ENCODE measurements at regions not wholly inside any gene's neighbourhood (a gene's known extent, or its start where the extent isn't known, plus 50 kb on each side); places are given as distances from the start of the nearest gene placed in this dataset.

DNA sequence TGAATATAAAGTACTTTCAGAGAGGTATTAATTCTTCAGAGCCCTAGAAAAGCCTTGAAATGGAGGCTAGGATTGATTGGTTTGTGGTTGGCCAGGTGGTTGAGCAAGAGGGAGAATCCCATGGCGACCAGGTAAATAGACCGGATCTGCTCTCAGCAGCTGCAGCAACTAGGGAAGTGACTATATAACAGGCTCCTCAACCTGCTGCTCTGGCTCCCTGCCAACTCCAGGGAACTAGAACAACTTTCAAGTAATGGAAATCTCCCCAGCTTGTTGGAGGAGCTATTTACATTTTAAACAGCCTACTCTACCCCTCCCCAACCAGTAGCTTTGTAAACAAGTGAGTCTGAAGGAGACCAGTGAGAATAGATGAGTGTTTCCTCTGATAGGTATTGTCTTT lies 121.8 kb upstream of the CADM2 start:
- WGBS, 3 donors, result 11 to 26% (median 15%) methylated on average over 2 of the region's 2 CpGs
- TF ChIP-seq, protein P1, sequence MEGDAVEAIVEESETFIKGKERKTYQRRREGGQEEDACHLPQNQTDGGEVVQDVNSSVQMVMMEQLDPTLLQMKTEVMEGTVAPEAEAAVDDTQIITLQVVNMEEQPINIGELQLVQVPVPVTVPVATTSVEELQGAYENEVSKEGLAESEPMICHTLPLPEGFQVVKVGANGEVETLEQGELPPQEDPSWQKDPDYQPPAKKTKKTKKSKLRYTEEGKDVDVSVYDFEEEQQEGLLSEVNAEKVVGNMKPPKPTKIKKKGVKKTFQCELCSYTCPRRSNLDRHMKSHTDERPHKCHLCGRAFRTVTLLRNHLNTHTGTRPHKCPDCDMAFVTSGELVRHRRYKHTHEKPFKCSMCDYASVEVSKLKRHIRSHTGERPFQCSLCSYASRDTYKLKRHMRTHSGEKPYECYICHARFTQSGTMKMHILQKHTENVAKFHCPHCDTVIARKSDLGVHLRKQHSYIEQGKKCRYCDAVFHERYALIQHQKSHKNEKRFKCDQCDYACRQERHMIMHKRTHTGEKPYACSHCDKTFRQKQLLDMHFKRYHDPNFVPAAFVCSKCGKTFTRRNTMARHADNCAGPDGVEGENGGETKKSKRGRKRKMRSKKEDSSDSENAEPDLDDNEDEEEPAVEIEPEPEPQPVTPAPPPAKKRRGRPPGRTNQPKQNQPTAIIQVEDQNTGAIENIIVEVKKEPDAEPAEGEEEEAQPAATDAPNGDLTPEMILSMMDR (IDR thresholded peaks at IDR 0.05), result no peak
- intact Hi-C loops (cut with DNase I), result no loop called here

DNA sequence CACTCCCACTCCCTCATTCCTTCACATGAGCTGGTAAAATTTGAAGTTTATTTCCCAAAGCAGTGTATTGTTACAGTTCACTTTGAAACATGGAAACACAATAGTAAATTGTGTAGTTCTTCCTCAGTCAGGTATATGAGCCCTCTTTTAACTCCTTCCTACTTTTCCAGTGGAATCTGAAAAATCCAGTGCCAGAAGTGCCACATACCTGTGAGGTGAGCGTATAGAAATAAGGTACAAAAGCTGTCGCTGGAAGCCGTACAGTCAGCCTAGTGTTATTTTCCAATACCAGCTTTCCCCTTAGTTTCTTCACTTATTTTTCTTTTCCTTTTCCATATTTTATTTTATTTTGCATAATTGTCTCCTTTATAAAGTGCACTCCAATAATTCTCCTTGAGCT lies 81.7 kb upstream of the CADM2 start:
- TF ChIP-seq POLR2A (IDR thresholded peaks at IDR 0.05), result no peak
- TF ChIP-seq, protein P1 (IDR thresholded peaks at IDR 0.05), result no peak
- no peak for TF ChIP-seq EP300 (IDR thresholded peaks at IDR 0.05)

More for the DNA sequence above, 121.8 kb upstream of the CADM2 start:
- Histone ChIP-seq H3K9me3 (no peaks in the 10 kb centered on the region), H3K27me3 (no peaks in the 10 kb centered on the region), H3K27ac (no peak overlapping the region), H3K36me3 (no peaks in the 10 kb centered on the region), H3K4me1 (ENCODE audit: insufficient read depth) (no peaks in the 10 kb centered on the region), H3K4me3 (no peak overlapping the region)
- peak in 1 of 5 donors; percentile 15 for DNase-seq

DNA sequence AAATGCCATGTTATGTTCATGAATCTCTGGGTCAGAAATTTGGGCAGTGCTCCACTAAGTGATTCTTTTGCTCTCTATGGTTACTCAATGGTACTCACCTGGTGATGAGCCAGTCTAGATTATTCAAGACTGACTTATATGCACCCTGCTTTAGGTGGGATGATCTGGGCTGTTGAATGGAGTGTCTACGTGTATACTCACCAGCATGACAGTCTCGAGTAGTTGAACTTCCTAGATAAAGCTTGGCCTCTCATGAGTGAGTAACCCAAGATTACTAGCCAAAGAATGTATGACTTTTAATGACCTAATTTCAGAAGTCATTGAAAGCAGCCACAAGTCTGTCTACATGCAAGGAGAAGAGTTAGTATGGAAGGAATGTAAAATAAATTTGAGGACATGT lies 77.5 kb upstream of the CADM2 start:
- no peaks in the 10 kb centered on the region for H3K27me3 ChIP-seq
- H3K4me1 ChIP-seq (ENCODE audit: insufficient read depth), result no peaks in the 10 kb centered on the region
- TF ChIP-seq, protein P1 (IDR thresholded peaks at IDR 0.05), result no peak
- TF ChIP-seq EP300 (IDR thresholded peaks at IDR 0.05) (no peak), POLR2A (IDR thresholded peaks at IDR 0.05) (no peak)
- no peaks in the 10 kb centered on the region for H3K36me3 ChIP-seq
- H3K27ac ChIP-seq, result no peak overlapping the region
- DNase-seq, result no peak
- H3K9me3 ChIP-seq, result no peaks in the 10 kb centered on the region
- 77 to 86% (median 84%) methylated on average over 2 of the region's 2 CpGs for WGBS, 3 donors
- intact Hi-C loops (cut with DNase I), result no loop called here
- no peak overlapping the region for H3K4me3 ChIP-seq

More for the DNA sequence above, 81.7 kb upstream of the CADM2 start:
- Histone ChIP-seq H3K9me3 (no peaks in the 10 kb centered on the region), H3K27ac (no peak overlapping the region), H3K4me1 (ENCODE audit: insufficient read depth) (no peaks in the 10 kb centered on the region), H3K27me3 (no peaks in the 10 kb centered on the region), H3K36me3 (no peaks in the 10 kb centered on the region), H3K4me3 (no peak overlapping the region)
- 90 to 92% (median 91%) methylated on average over 3 of the region's 3 CpGs for WGBS, 3 donors
- intact Hi-C loops (cut with DNase I), result no loop called here
- DNase-seq, result no peak

DNA sequence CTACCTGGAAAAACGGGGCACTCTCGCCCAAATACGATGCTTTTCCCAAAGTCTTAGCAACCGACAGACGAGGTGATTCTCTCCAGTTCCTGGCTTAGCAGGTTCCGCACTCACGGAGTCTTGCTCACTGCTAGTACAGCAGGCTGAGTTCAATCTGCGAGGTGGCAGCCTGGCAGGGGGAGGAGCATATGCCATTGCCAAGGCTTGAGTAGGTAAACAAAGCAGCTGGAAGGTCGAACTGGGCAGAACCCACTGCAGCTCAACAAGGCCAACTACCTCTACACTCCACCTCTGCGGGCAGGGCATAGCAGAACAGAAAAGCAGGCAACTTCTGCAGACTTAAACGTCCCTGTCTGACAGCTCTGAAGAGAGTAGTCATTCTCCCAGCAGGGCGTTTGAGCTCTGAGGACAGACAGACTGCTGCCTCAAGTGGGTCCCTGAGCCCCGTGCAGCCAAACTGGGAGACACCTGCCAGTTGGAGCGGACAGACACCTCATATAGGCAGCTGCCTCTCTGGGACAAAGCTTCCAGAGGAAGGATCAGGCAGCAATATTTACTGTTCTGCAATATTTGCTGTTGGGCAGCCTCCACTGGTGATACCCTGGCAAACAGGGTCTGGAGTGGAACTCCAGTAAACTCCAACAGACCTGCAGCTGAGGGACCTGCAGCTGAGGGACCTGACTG lies 73.4 kb upstream of the CADM2 start:
- intact Hi-C loops (cut with DNase I), result no loop called here
- H3K4me1 ChIP-seq (ENCODE audit: insufficient read depth), result no peaks in the 10 kb centered on the region
- H3K9me3 ChIP-seq, result no peaks in the 10 kb centered on the region
- no peaks in the 10 kb centered on the region for H3K36me3 ChIP-seq
- 77 to 83% (median 81%) methylated on average over 13 to 14 of the region's 14 CpGs for WGBS, 3 donors
- TF ChIP-seq, protein P1 (IDR thresholded peaks at IDR 0.05), result no peak
- TF ChIP-seq EP300 (IDR thresholded peaks at IDR 0.05) (no peak), POLR2A (IDR thresholded peaks at IDR 0.05) (no peak)
- H3K4me3 ChIP-seq, result no peak overlapping the region
- H3K27me3 ChIP-seq, result no peaks in the 10 kb centered on the region
- DNase-seq, result no peak
- no peak overlapping the region for H3K27ac ChIP-seq
